PC-3 (cell line): ENCODE measurements at regions not wholly inside any gene's neighbourhood (a gene's known extent, or its start where the extent isn't known, plus 50 kb on each side); places are given as distances from the start of the nearest gene placed in this dataset.
A peak's percentile ranks its signal among the peaks of the same experiment; 100 is the strongest.

ENCODE experiments used
- ATAC-seq: fragments of 200-7000 bp; cut with Tn5 transposase; 2 replicates; pipeline ENCODE4 v1.9.1; 2020; ENCODE audit warnings: mild to moderate bottlenecking, moderate library complexity
- BruUV-seq: library from RNA; stranded (reverse); fragments of 400-500 nt; replicated peaks from 2 replicates; lab custom pipeline; 2021; lab: Mats Ljungman, UMichigan
- CTCF ChIA-PET: fragments of 300-600 bp; sonication (Branson Sonifier 250); formaldehyde crosslinking; loops from one replicate; lab custom pipeline; 2022; ENCODE audit warnings: antibody characterized with exemption; lab: Charles Lee
- POLR2A ChIA-PET: fragments of 300-600 bp; sonication (Branson Sonifier 250); formaldehyde crosslinking; loops from one replicate; lab custom pipeline; 2022; ENCODE audit warnings: antibody characterized with exemption; ENCODE audit not compliant: unreplicated experiment; lab: Charles Lee
- DNase-seq: peaks from one replicate; pipeline ENCODE4 v3.0.0-alpha.2; 2015
- H2AFZ ChIP-seq: fragments of 300-600 bp; sonication (generic); 2 replicates; pipeline ENCODE4 v1.6.0; 2016; ENCODE audit warnings: antibody characterized with exemption, low read length
- H3F3A ChIP-seq: fragments of 300-600 bp; sonication (generic); one replicate; pipeline ENCODE4 v1.6.0; 2017; ENCODE audit warnings: antibody characterized with exemption, low read length, control low read depth, mild to moderate bottlenecking; ENCODE audit not compliant: unreplicated experiment
- H3K27ac ChIP-seq: fragments of 300-600 bp; sonication (generic); 2 replicates; pipeline ENCODE4 v1.5.1; 2016; ENCODE audit warnings: mild to moderate bottlenecking, low read length
- H3K27me3 ChIP-seq: fragments of 300-600 bp; sonication (generic); 2 replicates; pipeline ENCODE4 v1.6.1; 2016; ENCODE audit warnings: low read length, mixed read lengths
- H3K36me3 ChIP-seq: fragments of 300-600 bp; sonication (generic); 2 replicates; pipeline ENCODE4 v1.6.1; 2016; ENCODE audit warnings: low read depth, mixed run types, low read length, mixed read lengths
- H3K4me1 ChIP-seq: fragments of 300-600 bp; sonication (generic); 2 replicates; pipeline ENCODE4 v1.5.1; 2016; ENCODE audit warnings: low read length; ENCODE audit not compliant: insufficient read depth
- H3K4me2 ChIP-seq: fragments of 300-600 bp; sonication (generic); 2 replicates; pipeline ENCODE4 v1.6.0; 2016; ENCODE audit warnings: low read length
- H3K4me3 ChIP-seq: fragments of 300-600 bp; sonication (generic); 2 replicates; pipeline ENCODE4 v1.5.1; 2016; ENCODE audit warnings: mild to moderate bottlenecking, low read length, mixed read lengths
- H3K79me2 ChIP-seq: fragments of 300-600 bp; sonication (generic); 2 replicates; pipeline ENCODE4 v1.6.1; 2017; ENCODE audit warnings: low read length, mixed read lengths
- H3K9ac ChIP-seq: fragments of 300-600 bp; sonication (generic); 2 replicates; pipeline ENCODE4 v1.6.0; 2016; ENCODE audit warnings: mild to moderate bottlenecking, low read length
- H3K9me2 ChIP-seq: fragments of 300-600 bp; sonication (generic); replicated peaks from 2 replicates; pipeline ENCODE4 v1.6.1; 2016; ENCODE audit warnings: mixed run types, low read length, mixed read lengths
- H3K9me3 ChIP-seq: fragments of 300-600 bp; sonication (generic); 2 replicates; pipeline ENCODE4 v1.6.1; 2016; ENCODE audit warnings: low read length, mixed read lengths
- H4K20me1 ChIP-seq: fragments of 300-600 bp; sonication (generic); 2 replicates; pipeline ENCODE4 v1.6.1; 2016; ENCODE audit warnings: low read length, mixed read lengths
- EZH2 ChIP-seq: fragments of 300-600 bp; sonication (generic); IDR thresholded peaks from one replicate; pipeline ENCODE4 v1.6.1; 2017; ENCODE audit warnings: antibody characterized with exemption, mild to moderate bottlenecking, low read length; ENCODE audit not compliant: unreplicated experiment
- EZH2phosphoT487 ChIP-seq: fragments of 300-600 bp; sonication (generic); IDR thresholded peaks from 2 replicates; pipeline ENCODE4 v1.6.1; 2018; ENCODE audit warnings: mild to moderate bottlenecking, antibody characterized with exemption, low read length, borderline replicate concordance
- intact Hi-C: fragments of 100-400 bp; cut with micrococcal nuclease; formaldehyde crosslinking; loops from 2 replicates; pipeline ENCODE4 v1.9.0; 2023
- TF ChIP-seq, protein P1 (sequence below): fragments of 300-600 bp; sonication (generic); conservative IDR thresholded peaks from 2 replicates; pipeline ENCODE4 v1.5.1; 2017; ENCODE audit warnings: antibody characterized with exemption, low read depth, mild to moderate bottlenecking, low read length

DNA sequence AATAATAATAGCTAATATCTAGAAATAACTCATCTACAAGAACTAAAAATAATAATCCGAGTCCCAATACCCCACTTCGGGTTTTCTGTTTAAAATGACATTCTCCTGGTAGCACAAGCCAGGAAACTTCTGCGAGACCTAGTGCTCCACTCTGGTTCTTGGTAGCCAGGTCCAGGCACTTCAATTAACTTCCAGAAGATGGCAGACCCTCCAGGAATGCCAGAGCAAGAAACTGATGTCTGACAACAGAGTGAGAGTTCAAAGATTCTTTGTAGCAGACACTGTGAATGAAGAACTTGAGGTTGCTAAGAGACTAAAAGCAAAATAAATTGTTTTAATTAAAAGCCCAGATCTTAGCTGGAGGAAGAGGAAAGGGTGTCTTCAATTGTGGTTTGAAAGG lies 1963.3 kb upstream of the CDH9 start:
- H3F3A ChIP-seq, result no peaks in the 10 kb centered on the region
- no peaks in the 10 kb centered on the region for H4K20me1 ChIP-seq
- ATAC-seq (no peak), DNase-seq (peak; percentile 11)
- H3K27me3 ChIP-seq, result no peaks in the 10 kb centered on the region
- H3K4me3 ChIP-seq, result no peak overlapping the region
- no peak overlapping the region for H3K4me2 ChIP-seq
- BruUV-seq, result no TSS peak
- ChIA-PET POLR2A (no interaction called here), CTCF (no interaction called here)
- no peaks in the 10 kb centered on the region for H3K4me1 ChIP-seq
- no peaks in the 10 kb centered on the region for H3K36me3 ChIP-seq
- no peaks in the 10 kb centered on the region for H3K79me2 ChIP-seq
- no peaks in the 10 kb centered on the region for H3K9me3 ChIP-seq
- no peaks in the 10 kb centered on the region for H3K9me2 ChIP-seq
- intact Hi-C loops, result loop anchor here (10.0 kb wide), 1 partner anchor 87 kb away; no protein-coding TSS in a partner anchor
- H3K9ac ChIP-seq, result no peak overlapping the region
- H2AFZ ChIP-seq, result no peak overlapping the region
- H3K27ac ChIP-seq, result no peak overlapping the region
- TF ChIP-seq, protein P1, sequence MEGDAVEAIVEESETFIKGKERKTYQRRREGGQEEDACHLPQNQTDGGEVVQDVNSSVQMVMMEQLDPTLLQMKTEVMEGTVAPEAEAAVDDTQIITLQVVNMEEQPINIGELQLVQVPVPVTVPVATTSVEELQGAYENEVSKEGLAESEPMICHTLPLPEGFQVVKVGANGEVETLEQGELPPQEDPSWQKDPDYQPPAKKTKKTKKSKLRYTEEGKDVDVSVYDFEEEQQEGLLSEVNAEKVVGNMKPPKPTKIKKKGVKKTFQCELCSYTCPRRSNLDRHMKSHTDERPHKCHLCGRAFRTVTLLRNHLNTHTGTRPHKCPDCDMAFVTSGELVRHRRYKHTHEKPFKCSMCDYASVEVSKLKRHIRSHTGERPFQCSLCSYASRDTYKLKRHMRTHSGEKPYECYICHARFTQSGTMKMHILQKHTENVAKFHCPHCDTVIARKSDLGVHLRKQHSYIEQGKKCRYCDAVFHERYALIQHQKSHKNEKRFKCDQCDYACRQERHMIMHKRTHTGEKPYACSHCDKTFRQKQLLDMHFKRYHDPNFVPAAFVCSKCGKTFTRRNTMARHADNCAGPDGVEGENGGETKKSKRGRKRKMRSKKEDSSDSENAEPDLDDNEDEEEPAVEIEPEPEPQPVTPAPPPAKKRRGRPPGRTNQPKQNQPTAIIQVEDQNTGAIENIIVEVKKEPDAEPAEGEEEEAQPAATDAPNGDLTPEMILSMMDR, result peak; percentile 35; the same call in 1 of the 2 replicates
- TF ChIP-seq EZH2, result no peak
- TF ChIP-seq EZH2phosphoT487, result no peak

DNA sequence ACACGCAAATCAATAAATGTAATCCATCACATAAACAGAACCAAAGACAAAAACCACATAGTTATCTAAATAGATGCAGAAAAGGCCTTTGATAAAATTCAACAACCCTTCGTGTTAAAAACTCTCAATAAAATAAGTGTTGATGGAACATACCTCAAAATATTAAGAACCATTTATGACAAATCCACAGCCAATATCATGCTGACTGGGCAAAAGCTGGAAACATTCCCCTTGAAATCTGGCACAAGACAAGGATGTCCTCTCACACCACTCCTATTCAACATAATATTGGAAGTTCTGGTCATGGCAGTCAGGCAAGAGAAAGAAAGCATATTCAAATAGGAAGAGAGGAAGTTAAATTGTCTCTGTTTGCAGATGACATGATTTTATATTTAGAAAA lies 1946.3 kb upstream of the CDH9 start:
- Histone ChIP-seq H3K4me2 (no peak overlapping the region), H3K27me3 (no peaks in the 10 kb centered on the region), H3F3A (no peaks in the 10 kb centered on the region), H3K4me3 (no peak overlapping the region), H3K4me1 (no peaks in the 10 kb centered on the region), H3K36me3 (no peaks in the 10 kb centered on the region), H4K20me1 (no peaks in the 10 kb centered on the region), H3K9me3 (peaks cover 17% of the 10 kb centered on the region; the same call in 1 of the 2 replicates), H3K9ac (no peak overlapping the region), H3K27ac (no peak overlapping the region), H3K79me2 (no peaks in the 10 kb centered on the region), H3K9me2 (no peaks in the 10 kb centered on the region; the same call in 1 of the 2 replicates), H2AFZ (no peak overlapping the region)
- POLR2A ChIA-PET, result no interaction called here
- intact Hi-C loops, result no loop called here
- CTCF ChIA-PET, result no interaction called here
- ATAC-seq (no peak), DNase-seq (no peak)
- no TSS peak for BruUV-seq
- TF ChIP-seq, protein P1, result no peak
- TF ChIP-seq EZH2 (no peak), EZH2phosphoT487 (no peak)

DNA sequence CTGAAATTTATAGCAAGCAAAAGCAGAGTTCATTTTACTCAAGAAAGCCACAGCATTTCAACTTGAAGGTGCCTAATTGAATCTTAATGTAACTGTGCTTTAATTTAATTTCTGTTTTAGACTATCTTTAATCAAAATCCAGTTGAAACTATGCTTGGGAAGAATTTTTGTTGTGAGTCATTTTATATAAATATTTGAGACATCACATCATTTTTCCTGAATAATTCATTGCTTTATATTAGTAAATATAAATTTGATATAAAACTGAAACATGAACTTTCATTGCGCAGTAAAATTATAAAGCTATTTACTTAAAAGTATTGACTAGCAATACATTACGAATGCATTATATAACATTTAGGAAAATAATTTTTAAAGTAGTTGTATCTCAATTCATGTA lies 1937.1 kb upstream of the CDH9 start:
- no peaks in the 10 kb centered on the region for H3K9me2 ChIP-seq
- ATAC-seq (peak; percentile 76), DNase-seq (peak; percentile 57)
- ChIA-PET CTCF (no interaction called here), POLR2A (no interaction called here)
- peak overlapping the region; percentile 52 for H3K27ac ChIP-seq
- peak overlapping the region; percentile 46; the same call in 1 of the 2 replicates for H3K4me2 ChIP-seq
- H3F3A ChIP-seq, result no peaks in the 10 kb centered on the region
- no peak overlapping the region for H3K4me3 ChIP-seq
- no peak overlapping the region for H3K9ac ChIP-seq
- TF ChIP-seq, protein P1, result no peak
- no peak for TF ChIP-seq EZH2phosphoT487
- no peak for TF ChIP-seq EZH2
- no peaks in the 10 kb centered on the region for H3K79me2 ChIP-seq
- H4K20me1 ChIP-seq, result no peaks in the 10 kb centered on the region
- BruUV-seq, result no TSS peak
- no peaks in the 10 kb centered on the region for H3K36me3 ChIP-seq
- H2AFZ ChIP-seq, result no peak overlapping the region
- H3K27me3 ChIP-seq, result no peaks in the 10 kb centered on the region
- H3K4me1 ChIP-seq, result peaks cover 7% of the 10 kb centered on the region
- intact Hi-C loops, result no loop called here
- H3K9me3 ChIP-seq, result 0 out of 2 replicates have a peak, but pooled peaks cover 3% of the 10 kb centered on the region
